ENCODE measurements at regions not wholly inside any gene's neighbourhood (a gene's known extent, or its start where the extent isn't known, plus 50 kb on each side); places are given as distances from the start of the nearest gene placed in this dataset.

DNA sequence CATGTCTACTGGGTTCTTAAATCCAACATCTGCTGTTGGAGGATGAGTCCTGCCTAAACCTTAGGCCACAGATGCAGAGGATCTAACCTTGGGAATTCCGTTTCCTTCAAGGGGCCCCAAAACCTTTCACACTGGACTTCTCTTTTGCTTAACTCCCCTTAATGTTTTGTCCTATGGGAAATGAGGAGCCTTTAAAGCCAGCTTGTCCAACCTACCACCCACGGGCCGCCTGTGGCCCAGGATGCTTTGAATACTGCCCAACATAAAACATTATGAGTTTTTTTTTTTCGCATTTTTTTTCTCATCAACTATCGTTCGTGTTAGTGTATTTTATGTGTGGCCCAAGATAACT, 157.2 kb upstream of the SLC1A4 start:
- H4K20me1 ChIP-seq (ENCODE audit: insufficient read depth, low read length): no peaks in the 10 kb centered on the region
- no peaks in the 10 kb centered on the region for H3K9me3 ChIP-seq (ENCODE audit: low read length)
- CTCF ChIA-PET (ENCODE audit: low intra/inter-chr PET ratio, low total read pairs): interaction anchor here (1.1 to 2.8 kb wide), 2 partner anchors 185 to 245 kb away, joined by 3 to 20 read pairs; no protein-coding TSS in a partner anchor
- H3K27ac ChIP-seq (ENCODE audit: extremely low read length, insufficient read depth, low read length): no peak overlapping the region
- no peaks in the 10 kb centered on the region for H3K79me2 ChIP-seq (ENCODE audit: insufficient read depth, low read length)
- POLR2A ChIA-PET: interaction anchor here (1.9 to 2.3 kb wide), 3 partner anchors 81 to 182 kb away, joined by 18 to 24 read pairs (median 20); partner anchors contain the start of gene SERTAD2
- peaks cover 0 to 13% of the 10 kb centered on the region in 2 experiments; a peak in 1 of 5 replicates for H3K27me3 ChIP-seq (ENCODE audit: control insufficient read depth in 1 of 2, insufficient read depth in 2 of 2, low read length in 2 of 2)
- H3K9ac ChIP-seq (ENCODE audit: insufficient read depth, low read depth, low read length): no peak overlapping the region
- DNase-seq (ENCODE audit: low spot score) (no peak), ATAC-seq (no peak), FAIRE-seq (no peak)
- in situ Hi-C loops (cut with HindIII; ENCODE audit: extremely low pct_ligation_motif_present, low pct_unique_long_range_greater_than_20kb): no loop called here
- BruUV-seq (replicated peaks): no TSS peak
- 66% methylated on average over 6 of the region's 6 CpGs for WGBS (ENCODE audit: low lambda C conversion rate)
- H3K4me1 ChIP-seq (ENCODE audit: insufficient read depth, low read length): peaks cover 58% of the 10 kb centered on the region
- H3K4me3 ChIP-seq (replicated peaks in 1 of 3; ENCODE audit: insufficient read depth in 1 of 3, low read depth in 2 of 3, low read length in 3 of 3): no peak overlapping the region
- intact Hi-C loops (cut with micrococcal nuclease; ENCODE audit: unreplicated experiment): loop anchor here (1.0 kb wide), 2 partner anchors 81 to 186 kb away; no protein-coding TSS in a partner anchor
- H2AFZ ChIP-seq (ENCODE audit: low read length): no peak overlapping the region
- peak overlapping the region; percentile 69 for H3K4me2 ChIP-seq (ENCODE audit: low read depth, low read length)
- H3K36me3 ChIP-seq (replicated peaks in 1 of 2; ENCODE audit: control insufficient read depth in 1 of 2, insufficient read depth in 2 of 2, low read length in 2 of 2): no peaks in the 10 kb centered on the region
- TF ChIP-seq ZSCAN22 (CRISPR knock-in tag; IDR thresholded peaks at IDR 0.05) (no peak), CC2D1A (CRISPR knock-in tag; IDR thresholded peaks at IDR 0.05) (0 out of 2 replicates have a peak, but pooled peaks have one; percentile 47), SMARCE1 (IDR thresholded peaks at IDR 0.05; ENCODE audit: borderline replicate concordance) (no peak), PAF1 (CRISPR knock-in tag; IDR thresholded peaks at IDR 0.05) (no peak), KAT2B (IDR thresholded peaks at IDR 0.05; ENCODE audit: borderline replicate concordance, low read depth, low read length) (no peak), ZNF235 (CRISPR knock-in tag; IDR thresholded peaks at IDR 0.05; ENCODE audit: borderline replicate concordance) (0 out of 2 replicates have a peak, but pooled peaks have one; percentile 3), EP300 (IDR thresholded peaks at IDR 0.05; ENCODE audit: low read depth in 2 of 2, low read length in 2 of 2) (no peak), EP300 (CRISPR knock-in tag; IDR thresholded peaks at IDR 0.05; ENCODE audit: borderline replicate concordance) (no peak), NFATC3 (CRISPR knock-in tag; IDR thresholded peaks at IDR 0.05) (no peak), MAZ (IDR thresholded peaks at IDR 0.05; ENCODE audit: borderline replicate concordance, low read depth, low read length) (no peak), MAZ (CRISPR knock-in tag; IDR thresholded peaks at IDR 0.05; ENCODE audit: low read depth) (no peak), ZNF3 (CRISPR knock-in tag; IDR thresholded peaks at IDR 0.05) (no peak), NR2F1 (CRISPR knock-in tag; IDR thresholded peaks at IDR 0.05) (no peak), ZBTB4 (CRISPR knock-in tag; IDR thresholded peaks at IDR 0.05; ENCODE audit: borderline replicate concordance) (no peak), ZNF367 (CRISPR knock-in tag; IDR thresholded peaks at IDR 0.05; ENCODE audit: borderline replicate concordance) (no peak), ZNF292 (CRISPR knock-in tag; IDR thresholded peaks at IDR 0.05; ENCODE audit: borderline replicate concordance, low read depth) (no peak), POLR2G (IDR thresholded peaks at IDR 0.05; ENCODE audit: low read depth, low read length) (no peak), ZNF224 (CRISPR knock-in tag; IDR thresholded peaks at IDR 0.05) (no peak), CHD2 (IDR thresholded peaks at IDR 0.05; ENCODE audit: low read depth, low read length) (no peak)
- TF ChIP-seq, protein P1, sequence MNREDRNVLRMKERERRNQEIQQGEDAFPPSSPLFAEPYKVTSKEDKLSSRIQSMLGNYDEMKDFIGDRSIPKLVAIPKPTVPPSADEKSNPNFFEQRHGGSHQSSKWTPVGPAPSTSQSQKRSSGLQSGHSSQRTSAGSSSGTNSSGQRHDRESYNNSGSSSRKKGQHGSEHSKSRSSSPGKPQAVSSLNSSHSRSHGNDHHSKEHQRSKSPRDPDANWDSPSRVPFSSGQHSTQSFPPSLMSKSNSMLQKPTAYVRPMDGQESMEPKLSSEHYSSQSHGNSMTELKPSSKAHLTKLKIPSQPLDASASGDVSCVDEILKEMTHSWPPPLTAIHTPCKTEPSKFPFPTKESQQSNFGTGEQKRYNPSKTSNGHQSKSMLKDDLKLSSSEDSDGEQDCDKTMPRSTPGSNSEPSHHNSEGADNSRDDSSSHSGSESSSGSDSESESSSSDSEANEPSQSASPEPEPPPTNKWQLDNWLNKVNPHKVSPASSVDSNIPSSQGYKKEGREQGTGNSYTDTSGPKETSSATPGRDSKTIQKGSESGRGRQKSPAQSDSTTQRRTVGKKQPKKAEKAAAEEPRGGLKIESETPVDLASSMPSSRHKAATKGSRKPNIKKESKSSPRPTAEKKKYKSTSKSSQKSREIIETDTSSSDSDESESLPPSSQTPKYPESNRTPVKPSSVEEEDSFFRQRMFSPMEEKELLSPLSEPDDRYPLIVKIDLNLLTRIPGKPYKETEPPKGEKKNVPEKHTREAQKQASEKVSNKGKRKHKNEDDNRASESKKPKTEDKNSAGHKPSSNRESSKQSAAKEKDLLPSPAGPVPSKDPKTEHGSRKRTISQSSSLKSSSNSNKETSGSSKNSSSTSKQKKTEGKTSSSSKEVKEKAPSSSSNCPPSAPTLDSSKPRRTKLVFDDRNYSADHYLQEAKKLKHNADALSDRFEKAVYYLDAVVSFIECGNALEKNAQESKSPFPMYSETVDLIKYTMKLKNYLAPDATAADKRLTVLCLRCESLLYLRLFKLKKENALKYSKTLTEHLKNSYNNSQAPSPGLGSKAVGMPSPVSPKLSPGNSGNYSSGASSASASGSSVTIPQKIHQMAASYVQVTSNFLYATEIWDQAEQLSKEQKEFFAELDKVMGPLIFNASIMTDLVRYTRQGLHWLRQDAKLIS (CRISPR knock-in tag; IDR thresholded peaks at IDR 0.05): no peak

All from HepG2 (cell line).